ENCODE measurements at regions not wholly inside any gene's neighbourhood (a gene's known extent, or its start where the extent isn't known, plus 50 kb on each side); places are given as distances from the start of the nearest gene placed in this dataset.

DNA sequence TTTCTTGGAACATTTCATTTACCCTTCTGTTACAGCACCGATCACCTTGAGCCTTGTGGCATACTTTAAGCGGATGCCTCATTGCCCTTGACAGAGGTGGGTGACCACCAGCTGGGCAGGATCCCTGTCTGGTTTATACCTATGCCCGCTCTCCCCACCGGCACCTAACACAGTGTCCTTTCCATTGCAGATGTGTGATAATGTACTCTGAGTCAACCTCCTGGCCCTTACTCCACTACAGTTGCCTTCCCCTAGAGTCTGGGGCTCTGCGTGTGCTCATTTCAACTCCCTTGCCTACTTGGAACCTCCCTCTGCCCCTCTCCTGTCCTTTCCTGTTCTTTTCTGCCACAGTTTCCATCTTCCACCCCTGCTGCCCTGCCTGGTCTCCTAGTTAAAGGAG, 60.2 kb upstream of the MED13 start:
- TF ChIP-seq, protein P1, sequence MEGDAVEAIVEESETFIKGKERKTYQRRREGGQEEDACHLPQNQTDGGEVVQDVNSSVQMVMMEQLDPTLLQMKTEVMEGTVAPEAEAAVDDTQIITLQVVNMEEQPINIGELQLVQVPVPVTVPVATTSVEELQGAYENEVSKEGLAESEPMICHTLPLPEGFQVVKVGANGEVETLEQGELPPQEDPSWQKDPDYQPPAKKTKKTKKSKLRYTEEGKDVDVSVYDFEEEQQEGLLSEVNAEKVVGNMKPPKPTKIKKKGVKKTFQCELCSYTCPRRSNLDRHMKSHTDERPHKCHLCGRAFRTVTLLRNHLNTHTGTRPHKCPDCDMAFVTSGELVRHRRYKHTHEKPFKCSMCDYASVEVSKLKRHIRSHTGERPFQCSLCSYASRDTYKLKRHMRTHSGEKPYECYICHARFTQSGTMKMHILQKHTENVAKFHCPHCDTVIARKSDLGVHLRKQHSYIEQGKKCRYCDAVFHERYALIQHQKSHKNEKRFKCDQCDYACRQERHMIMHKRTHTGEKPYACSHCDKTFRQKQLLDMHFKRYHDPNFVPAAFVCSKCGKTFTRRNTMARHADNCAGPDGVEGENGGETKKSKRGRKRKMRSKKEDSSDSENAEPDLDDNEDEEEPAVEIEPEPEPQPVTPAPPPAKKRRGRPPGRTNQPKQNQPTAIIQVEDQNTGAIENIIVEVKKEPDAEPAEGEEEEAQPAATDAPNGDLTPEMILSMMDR (IDR thresholded peaks at IDR 0.05) = no peak
- TF ChIP-seq POLR2A (IDR thresholded peaks at IDR 0.05) = no peak

Measured in heart left ventricle (tissue), 13 donors.